PC-3 (cell line): ENCODE measurements at regions not wholly inside any gene's neighbourhood (a gene's known extent, or its start where the extent isn't known, plus 50 kb on each side); places are given as distances from the start of the nearest gene placed in this dataset.

Source experiments
- EZH2phosphoT487 ChIP-seq: fragments of 300-600 bp; sonication (generic); IDR thresholded peaks from 2 replicates; pipeline ENCODE4 v1.6.1; 2018; ENCODE audit warnings: mild to moderate bottlenecking, antibody characterized with exemption, low read length, borderline replicate concordance
- TF ChIP-seq, protein P1 (sequence below): fragments of 300-600 bp; sonication (generic); conservative IDR thresholded peaks from 2 replicates; pipeline ENCODE4 v1.5.1; 2017; ENCODE audit warnings: antibody characterized with exemption, low read depth, mild to moderate bottlenecking, low read length

DNA sequence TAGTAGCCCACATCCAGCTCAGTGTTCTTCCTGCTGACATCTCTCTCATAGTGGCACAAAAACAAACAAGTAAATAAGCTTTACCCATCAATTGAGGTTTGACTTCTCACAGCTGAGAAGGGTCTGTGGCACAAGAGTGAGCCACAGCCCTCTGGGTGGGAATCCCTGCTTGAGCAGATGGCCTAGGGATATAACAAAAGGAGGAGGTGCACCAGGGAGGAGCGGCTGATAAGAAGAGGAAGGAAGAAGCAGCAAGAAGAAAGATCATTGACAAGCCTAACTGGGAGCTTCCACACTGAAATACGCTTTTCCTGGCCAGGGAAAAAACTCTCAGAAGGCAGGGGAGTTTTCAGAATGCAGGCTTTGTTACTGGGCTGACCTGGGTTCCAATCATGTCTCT lies 279.8 kb downstream of the UACA start:
- TF ChIP-seq, protein P1, sequence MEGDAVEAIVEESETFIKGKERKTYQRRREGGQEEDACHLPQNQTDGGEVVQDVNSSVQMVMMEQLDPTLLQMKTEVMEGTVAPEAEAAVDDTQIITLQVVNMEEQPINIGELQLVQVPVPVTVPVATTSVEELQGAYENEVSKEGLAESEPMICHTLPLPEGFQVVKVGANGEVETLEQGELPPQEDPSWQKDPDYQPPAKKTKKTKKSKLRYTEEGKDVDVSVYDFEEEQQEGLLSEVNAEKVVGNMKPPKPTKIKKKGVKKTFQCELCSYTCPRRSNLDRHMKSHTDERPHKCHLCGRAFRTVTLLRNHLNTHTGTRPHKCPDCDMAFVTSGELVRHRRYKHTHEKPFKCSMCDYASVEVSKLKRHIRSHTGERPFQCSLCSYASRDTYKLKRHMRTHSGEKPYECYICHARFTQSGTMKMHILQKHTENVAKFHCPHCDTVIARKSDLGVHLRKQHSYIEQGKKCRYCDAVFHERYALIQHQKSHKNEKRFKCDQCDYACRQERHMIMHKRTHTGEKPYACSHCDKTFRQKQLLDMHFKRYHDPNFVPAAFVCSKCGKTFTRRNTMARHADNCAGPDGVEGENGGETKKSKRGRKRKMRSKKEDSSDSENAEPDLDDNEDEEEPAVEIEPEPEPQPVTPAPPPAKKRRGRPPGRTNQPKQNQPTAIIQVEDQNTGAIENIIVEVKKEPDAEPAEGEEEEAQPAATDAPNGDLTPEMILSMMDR: no peak
- no peak for TF ChIP-seq EZH2phosphoT487
